ENCODE measurements at regions not wholly inside any gene's neighbourhood (a gene's known extent, or its start where the extent isn't known, plus 50 kb on each side); places are given as distances from the start of the nearest gene placed in this dataset.

DNA sequence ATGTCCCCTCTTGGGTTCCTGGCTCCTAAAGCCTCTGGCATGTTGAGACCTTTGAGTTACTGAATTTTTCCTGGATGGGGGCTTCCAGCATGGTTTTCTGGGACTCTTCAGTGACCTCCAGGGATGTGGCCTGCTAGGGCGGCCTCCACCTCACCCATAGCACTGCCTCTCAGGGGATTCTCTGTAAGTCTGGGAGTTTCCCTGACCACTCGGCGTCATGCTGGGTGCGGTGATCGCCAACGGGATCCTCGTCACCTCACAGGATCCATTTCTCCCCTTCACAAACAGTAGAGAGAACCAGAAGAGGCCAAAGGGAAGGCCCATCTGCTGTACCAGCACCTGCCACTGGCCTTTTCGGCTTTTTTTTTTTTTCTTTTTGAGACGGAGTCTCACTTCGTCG lies 84.3 kb downstream of the NPTX2 start:
- Mint-ChIP-seq H3K27me3 (peaks cover 0 to 29% (median 3%) of the 10 kb centered on the region in 5 donors), H3K27ac (no peak overlapping the region), H3K4me3 (no peak overlapping the region), H3K4me1 (no peaks in the 10 kb centered on the region), H3K9me3 (peaks cover 3 to 12% (median 8%) of the 10 kb centered on the region in 11 donors), H3K36me3 (no peaks in the 10 kb centered on the region)
- Histone ChIP-seq H3K36me3 (ENCODE audit: control insufficient read depth in 2 of 3, insufficient read depth in 3 of 3, low read length in 3 of 3) (no peaks in the 10 kb centered on the region), H3K9me3 (ENCODE audit: control insufficient read depth in 2 of 3, low read length in 3 of 3) (peaks cover 0 to 2% (median 0%) of the 10 kb centered on the region in 3 experiments), H3K27me3 (ENCODE audit: control insufficient read depth in 2 of 2, insufficient read depth in 2 of 2, low read length in 2 of 2) (no peaks in the 10 kb centered on the region), H3K27ac (ENCODE audit: low read depth, low read length) (no peak overlapping the region), H3K4me1 (ENCODE audit: control insufficient read depth in 2 of 2, insufficient read depth in 2 of 2, low read length in 2 of 2) (no peaks in the 10 kb centered on the region), H3K4me3 (ENCODE audit: low read length) (no peak overlapping the region)
- ChIA-PET CTCF (no interaction called here), POLR2A (no interaction called here)
- ATAC-seq (no peak), DNase-seq (no peak)
- intact Hi-C loops (cut with micrococcal nuclease) = no loop called here

DNA sequence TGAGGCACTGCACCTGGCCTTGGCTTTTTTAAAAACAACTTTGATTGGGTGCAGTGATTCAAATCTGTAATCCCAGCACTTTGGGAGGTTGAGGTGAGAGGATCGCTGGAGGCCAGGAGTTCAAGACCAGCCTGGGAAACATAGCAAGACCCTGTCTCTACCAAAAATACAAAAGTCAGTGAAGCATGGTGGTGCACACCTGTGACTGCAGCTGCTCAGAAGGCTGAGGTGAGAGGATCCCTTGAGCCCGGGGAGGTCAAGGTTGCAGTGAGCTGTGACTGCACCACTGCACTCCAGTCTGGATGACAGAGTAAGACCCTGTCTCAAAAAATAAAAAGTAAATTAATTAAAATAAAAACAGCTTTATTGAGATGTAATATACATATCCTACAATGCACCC lies 84.9 kb downstream of the NPTX2 start:
- H3K9me3 ChIP-seq (ENCODE audit: control insufficient read depth in 2 of 3, low read length in 3 of 3) = no peaks in the 10 kb centered on the region
- H3K4me3 ChIP-seq (ENCODE audit: low read length) = no peak overlapping the region
- CTCF ChIA-PET = no interaction called here
- H3K4me3 Mint-ChIP-seq = no peak overlapping the region
- POLR2A ChIA-PET = no interaction called here
- H3K9me3 Mint-ChIP-seq = peaks cover 0 to 11% (median 5%) of the 10 kb centered on the region in 11 donors
- H3K36me3 ChIP-seq (ENCODE audit: control insufficient read depth in 2 of 3, insufficient read depth in 3 of 3, low read length in 3 of 3) = no peaks in the 10 kb centered on the region
- no peaks in the 10 kb centered on the region for H3K36me3 Mint-ChIP-seq
- H3K27me3 ChIP-seq (ENCODE audit: control insufficient read depth in 2 of 2, insufficient read depth in 2 of 2, low read length in 2 of 2) = no peaks in the 10 kb centered on the region
- intact Hi-C loops (cut with micrococcal nuclease) = no loop called here
- no peak for DNase-seq
- peaks cover 0 to 35% (median 9%) of the 10 kb centered on the region in 5 donors for H3K27me3 Mint-ChIP-seq
- no peaks in the 10 kb centered on the region for H3K4me1 ChIP-seq (ENCODE audit: control insufficient read depth in 2 of 2, insufficient read depth in 2 of 2, low read length in 2 of 2)
- H3K27ac Mint-ChIP-seq = no peak overlapping the region
- no peaks in the 10 kb centered on the region for H3K4me1 Mint-ChIP-seq
- no peak for ATAC-seq
- H3K27ac ChIP-seq (ENCODE audit: low read depth, low read length) = no peak overlapping the region

DNA sequence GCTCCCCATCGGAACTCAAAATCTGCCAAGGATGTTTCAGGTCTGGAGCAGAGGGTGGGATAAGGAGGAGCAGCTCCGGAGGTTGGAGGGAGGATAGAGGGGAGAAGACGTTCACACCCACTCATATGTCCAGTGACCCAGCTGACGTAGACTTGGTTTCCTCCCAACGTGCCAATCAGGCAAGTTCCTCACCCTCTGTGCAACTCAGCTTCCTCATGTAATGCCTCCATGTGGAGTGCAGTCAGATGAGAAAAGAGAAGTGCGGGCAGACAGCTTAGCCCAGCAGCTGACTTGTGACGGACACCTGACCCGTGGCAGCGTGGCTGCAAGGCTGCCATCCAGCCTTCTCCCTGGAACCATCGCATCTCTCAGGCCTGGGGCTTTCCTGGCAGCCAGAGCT lies 86.8 kb downstream of the NPTX2 start:
- peaks cover 0 to 39% (median 9%) of the 10 kb centered on the region in 5 donors for H3K27me3 Mint-ChIP-seq
- Histone ChIP-seq H3K9me3 (ENCODE audit: control insufficient read depth in 2 of 3, low read length in 3 of 3) (no peaks in the 10 kb centered on the region), H3K4me3 (ENCODE audit: low read length) (no peak overlapping the region), H3K27ac (ENCODE audit: low read depth, low read length) (no peak overlapping the region), H3K27me3 (ENCODE audit: control insufficient read depth in 2 of 2, insufficient read depth in 2 of 2, low read length in 2 of 2) (no peaks in the 10 kb centered on the region), H3K4me1 (ENCODE audit: control insufficient read depth in 2 of 2, insufficient read depth in 2 of 2, low read length in 2 of 2) (no peaks in the 10 kb centered on the region), H3K36me3 (ENCODE audit: control insufficient read depth in 2 of 3, insufficient read depth in 3 of 3, low read length in 3 of 3) (no peaks in the 10 kb centered on the region)
- no peaks in the 10 kb centered on the region for H3K4me1 Mint-ChIP-seq
- no peaks in the 10 kb centered on the region for H3K36me3 Mint-ChIP-seq
- ATAC-seq (no peak), DNase-seq (no peak)
- no peak overlapping the region for H3K4me3 Mint-ChIP-seq
- POLR2A ChIA-PET = no interaction called here
- CTCF ChIA-PET = interaction anchor here (0.6 kb wide), 1 partner anchor 35 kb away, joined by 3 read pairs; no protein-coding TSS in a partner anchor
- peaks cover 0 to 10% (median 2%) of the 10 kb centered on the region in 11 donors for H3K9me3 Mint-ChIP-seq
- intact Hi-C loops (cut with micrococcal nuclease) = no loop called here
- no peak overlapping the region for H3K27ac Mint-ChIP-seq

DNA sequence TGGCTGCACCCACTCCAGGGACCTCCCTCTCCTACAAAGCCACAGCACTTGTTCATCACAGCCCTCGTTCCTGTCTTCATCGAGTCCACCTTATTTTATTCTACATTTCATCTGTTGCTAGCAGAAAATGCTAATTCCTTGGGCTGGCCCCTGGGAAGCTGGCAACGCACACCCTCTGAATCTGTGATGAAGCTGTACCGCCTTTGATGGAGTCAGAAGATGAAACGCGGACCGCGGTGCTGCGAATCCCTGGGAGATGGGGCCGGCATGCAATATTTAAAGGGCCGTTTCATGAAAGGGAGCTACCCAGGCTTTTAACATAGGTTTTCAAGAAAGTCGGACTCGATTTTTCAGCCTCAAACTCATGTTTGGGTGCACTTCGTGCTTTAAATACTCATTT lies 88.5 kb downstream of the NPTX2 start:
- H3K4me1 Mint-ChIP-seq = no peaks in the 10 kb centered on the region
- no peak overlapping the region for H3K27ac Mint-ChIP-seq
- no peak overlapping the region for H3K4me3 ChIP-seq (ENCODE audit: low read length)
- H3K9me3 Mint-ChIP-seq = peaks cover 0 to 10% (median 2%) of the 10 kb centered on the region in 11 donors
- H3K36me3 Mint-ChIP-seq = no peaks in the 10 kb centered on the region
- no peak for ATAC-seq
- CTCF ChIA-PET = no interaction called here
- no peaks in the 10 kb centered on the region for H3K36me3 ChIP-seq (ENCODE audit: control insufficient read depth in 2 of 3, insufficient read depth in 3 of 3, low read length in 3 of 3)
- H3K4me3 Mint-ChIP-seq = no peak overlapping the region
- H3K4me1 ChIP-seq (ENCODE audit: control insufficient read depth in 2 of 2, insufficient read depth in 2 of 2, low read length in 2 of 2) = no peaks in the 10 kb centered on the region
- H3K27me3 ChIP-seq (ENCODE audit: control insufficient read depth in 2 of 2, insufficient read depth in 2 of 2, low read length in 2 of 2) = no peaks in the 10 kb centered on the region
- DNase-seq = no peak
- peaks cover 0 to 30% (median 9%) of the 10 kb centered on the region in 5 donors for H3K27me3 Mint-ChIP-seq
- no peak overlapping the region for H3K27ac ChIP-seq (ENCODE audit: low read depth, low read length)
- H3K9me3 ChIP-seq (ENCODE audit: control insufficient read depth in 2 of 3, low read length in 3 of 3) = no peaks in the 10 kb centered on the region
- intact Hi-C loops (cut with micrococcal nuclease) = no loop called here
- POLR2A ChIA-PET = no interaction called here

DNA sequence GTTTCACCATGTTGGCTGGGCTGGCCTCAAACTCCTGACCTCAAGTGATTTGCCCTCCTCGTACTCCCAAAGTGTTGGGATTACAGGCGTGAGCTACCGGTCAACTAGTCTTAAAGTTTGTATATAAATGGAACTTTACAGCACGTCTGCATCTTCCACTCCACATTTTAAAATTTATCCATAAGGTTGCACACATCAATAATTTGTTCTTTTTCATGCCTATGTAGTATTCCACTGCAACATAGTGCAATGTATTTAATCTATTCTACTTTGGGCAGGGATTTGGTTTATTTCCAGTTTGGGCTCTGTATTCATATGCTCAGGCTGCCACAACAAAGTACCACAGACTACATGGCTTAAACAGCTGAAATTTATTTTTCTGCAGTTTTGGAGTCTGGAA lies 90.0 kb downstream of the NPTX2 start:
- Histone ChIP-seq H3K4me1 (ENCODE audit: control insufficient read depth in 2 of 2, insufficient read depth in 2 of 2, low read length in 2 of 2) (no peaks in the 10 kb centered on the region), H3K36me3 (ENCODE audit: control insufficient read depth in 2 of 3, insufficient read depth in 3 of 3, low read length in 3 of 3) (no peaks in the 10 kb centered on the region), H3K27ac (ENCODE audit: low read depth, low read length) (no peak overlapping the region), H3K27me3 (ENCODE audit: control insufficient read depth in 2 of 2, insufficient read depth in 2 of 2, low read length in 2 of 2) (no peaks in the 10 kb centered on the region), H3K4me3 (ENCODE audit: low read length) (no peak overlapping the region), H3K9me3 (ENCODE audit: control insufficient read depth in 2 of 3, low read length in 3 of 3) (no peaks in the 10 kb centered on the region)
- intact Hi-C loops (cut with micrococcal nuclease) = no loop called here
- ATAC-seq = no peak
- POLR2A ChIA-PET = no interaction called here
- H3K27me3 Mint-ChIP-seq = peaks cover 0 to 29% (median 9%) of the 10 kb centered on the region in 5 donors
- no peak overlapping the region for H3K4me3 Mint-ChIP-seq
- H3K27ac Mint-ChIP-seq = no peak overlapping the region
- H3K4me1 Mint-ChIP-seq = no peaks in the 10 kb centered on the region
- peaks cover 0 to 10% (median 2%) of the 10 kb centered on the region in 11 donors for H3K9me3 Mint-ChIP-seq
- CTCF ChIA-PET = no interaction called here
- no peaks in the 10 kb centered on the region for H3K36me3 Mint-ChIP-seq
- DNase-seq = no peak

DNA sequence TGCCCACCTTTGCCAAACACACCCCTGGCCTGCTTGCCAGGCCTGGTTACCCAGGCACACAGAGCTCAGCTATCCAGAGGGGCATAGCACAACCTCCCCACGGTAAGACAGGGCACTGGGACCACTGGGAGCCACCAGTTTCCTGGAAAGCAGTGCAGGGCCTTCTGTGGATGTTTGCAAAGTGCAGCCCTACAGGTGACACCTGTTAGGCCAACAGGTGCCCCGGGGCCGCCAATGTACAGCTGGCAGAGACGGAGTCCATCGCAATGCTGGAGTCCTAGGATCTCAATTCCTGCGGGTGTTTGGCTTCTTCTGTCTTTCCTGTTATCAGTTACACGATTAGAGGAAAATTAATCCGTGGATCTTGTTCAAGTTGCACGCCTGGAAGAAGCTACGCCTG lies 94.9 kb downstream of the NPTX2 start:
- Histone ChIP-seq H3K9me3 (ENCODE audit: control insufficient read depth in 2 of 3, low read length in 3 of 3) (no peaks in the 10 kb centered on the region), H3K4me3 (ENCODE audit: low read length) (no peak overlapping the region), H3K27me3 (ENCODE audit: control insufficient read depth in 2 of 2, insufficient read depth in 2 of 2, low read length in 2 of 2) (no peaks in the 10 kb centered on the region), H3K27ac (ENCODE audit: low read depth, low read length) (no peak overlapping the region), H3K4me1 (ENCODE audit: control insufficient read depth in 2 of 2, insufficient read depth in 2 of 2, low read length in 2 of 2) (no peaks in the 10 kb centered on the region), H3K36me3 (ENCODE audit: control insufficient read depth in 2 of 3, insufficient read depth in 3 of 3, low read length in 3 of 3) (no peaks in the 10 kb centered on the region)
- ChIA-PET CTCF (no interaction called here), POLR2A (no interaction called here)
- no peak overlapping the region for H3K27ac Mint-ChIP-seq
- H3K4me1 Mint-ChIP-seq = no peaks in the 10 kb centered on the region
- H3K4me3 Mint-ChIP-seq = no peak overlapping the region
- intact Hi-C loops (cut with micrococcal nuclease) = no loop called here
- ATAC-seq (no peak), DNase-seq (no peak)
- H3K36me3 Mint-ChIP-seq = no peaks in the 10 kb centered on the region
- peaks cover 0 to 7% (median 1%) of the 10 kb centered on the region in 11 donors for H3K9me3 Mint-ChIP-seq
- H3K27me3 Mint-ChIP-seq = peaks cover 0 to 12% (median 4%) of the 10 kb centered on the region in 5 donors

DNA sequence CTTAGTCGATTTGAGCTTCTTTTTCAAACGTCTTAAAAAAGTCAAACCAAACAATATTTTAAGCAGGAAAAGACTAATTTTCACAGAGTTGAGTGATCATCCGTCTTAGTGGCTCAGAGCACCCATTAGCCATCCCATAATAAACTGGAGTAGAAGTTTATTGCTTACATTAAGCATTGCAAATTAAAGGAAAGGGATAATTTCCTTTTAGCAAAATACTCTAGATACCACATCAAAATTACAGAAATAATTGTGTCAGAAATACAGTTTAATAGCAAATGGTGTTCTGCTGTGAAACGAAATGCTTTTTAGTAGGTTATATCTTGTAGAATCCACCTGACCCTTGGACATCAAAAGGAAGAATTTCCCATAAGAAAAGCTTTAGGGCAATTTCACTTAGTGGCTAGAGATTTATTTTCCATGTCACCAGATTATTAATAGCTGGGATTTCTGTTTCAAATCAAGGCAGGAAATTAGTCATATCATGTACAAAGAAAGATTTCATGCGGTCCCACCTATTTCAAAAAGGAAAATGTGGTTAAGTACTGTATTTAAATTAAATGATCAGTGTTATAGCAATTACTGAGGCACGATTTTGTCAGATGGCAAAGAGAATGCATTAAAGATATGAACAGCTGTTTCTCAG lies 96.2 kb downstream of the NPTX2 start:
- H3K36me3 Mint-ChIP-seq = no peaks in the 10 kb centered on the region
- H3K9me3 Mint-ChIP-seq = peaks cover 0 to 6% (median 0%) of the 10 kb centered on the region in 11 donors
- H3K27me3 Mint-ChIP-seq = peaks cover 0 to 6% (median 0%) of the 10 kb centered on the region in 5 donors
- no peaks in the 10 kb centered on the region for H3K36me3 ChIP-seq (ENCODE audit: control insufficient read depth in 2 of 3, insufficient read depth in 3 of 3, low read length in 3 of 3)
- H3K4me1 Mint-ChIP-seq = no peaks in the 10 kb centered on the region
- no peak for ATAC-seq
- no peak overlapping the region for H3K4me3 ChIP-seq (ENCODE audit: low read length)
- H3K27me3 ChIP-seq (ENCODE audit: control insufficient read depth in 2 of 2, insufficient read depth in 2 of 2, low read length in 2 of 2) = no peaks in the 10 kb centered on the region
- intact Hi-C loops (cut with micrococcal nuclease) = no loop called here
- H3K27ac Mint-ChIP-seq = no peak overlapping the region
- DNase-seq = no peak
- H3K4me1 ChIP-seq (ENCODE audit: control insufficient read depth in 2 of 2, insufficient read depth in 2 of 2, low read length in 2 of 2) = no peaks in the 10 kb centered on the region
- ChIA-PET CTCF (no interaction called here), POLR2A (no interaction called here)
- no peaks in the 10 kb centered on the region for H3K9me3 ChIP-seq (ENCODE audit: control insufficient read depth in 2 of 3, low read length in 3 of 3)
- no peak overlapping the region for H3K4me3 Mint-ChIP-seq
- H3K27ac ChIP-seq (ENCODE audit: low read depth, low read length) = no peak overlapping the region
